Prostate gland (tissue), 2 donors: ENCODE measurements at regions not wholly inside any gene's neighbourhood (a gene's known extent, or its start where the extent isn't known, plus 50 kb on each side); places are given as distances from the start of the nearest gene placed in this dataset.

Experiments used
- POLR2A ChIP-seq: fragments of 450-650 bp; IDR thresholded peaks from one replicate; pipeline ENCODE4 v1.6.1; 2016; ENCODE audit warnings: antibody characterized with exemption, mild to moderate bottlenecking
- POLR2AphosphoS5 ChIP-seq: sonication (generic); formaldehyde crosslinking; IDR thresholded peaks from one replicate; pipeline ENCODE4 v1.6.1; 2017; ENCODE audit warnings: antibody characterized with exemption
- TF ChIP-seq, protein P1 (sequence below), 4 experiments: fragments of 200-600 bp in 2 of 4; fragments of 450-650 bp in 2 of 4; sonication (generic) in 2 of 4; IDR thresholded peaks; 1 replicate in 3 of 4; 2 replicates in 1 of 4; pipeline ENCODE4 v1.5.1; 2016 to 2019; ENCODE audit warnings: antibody characterized with exemption in 4 of 4, mild to moderate bottlenecking in 2 of 4, moderate library complexity in 2 of 4

DNA sequence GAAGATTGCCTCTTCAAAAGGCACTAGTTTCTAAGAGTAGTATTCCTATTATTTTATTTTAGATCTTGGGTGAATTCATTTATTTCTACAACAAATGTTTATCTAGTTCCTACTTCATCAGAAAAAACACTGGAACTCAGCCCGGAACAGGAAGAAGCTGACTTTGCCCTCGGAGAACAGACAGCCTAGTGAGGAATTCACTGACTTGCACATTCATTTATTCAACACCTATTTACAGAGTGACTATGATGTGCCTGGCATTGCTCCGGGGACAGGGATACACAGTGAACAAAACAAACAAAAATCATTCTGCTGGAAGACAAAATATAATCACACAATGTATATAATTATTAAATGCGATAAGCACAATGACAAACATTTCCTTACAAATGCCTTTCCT lies 54.4 kb upstream of the SDK1 start:
- no peak for TF ChIP-seq POLR2AphosphoS5
- no peak for TF ChIP-seq POLR2A
- TF ChIP-seq, protein P1, sequence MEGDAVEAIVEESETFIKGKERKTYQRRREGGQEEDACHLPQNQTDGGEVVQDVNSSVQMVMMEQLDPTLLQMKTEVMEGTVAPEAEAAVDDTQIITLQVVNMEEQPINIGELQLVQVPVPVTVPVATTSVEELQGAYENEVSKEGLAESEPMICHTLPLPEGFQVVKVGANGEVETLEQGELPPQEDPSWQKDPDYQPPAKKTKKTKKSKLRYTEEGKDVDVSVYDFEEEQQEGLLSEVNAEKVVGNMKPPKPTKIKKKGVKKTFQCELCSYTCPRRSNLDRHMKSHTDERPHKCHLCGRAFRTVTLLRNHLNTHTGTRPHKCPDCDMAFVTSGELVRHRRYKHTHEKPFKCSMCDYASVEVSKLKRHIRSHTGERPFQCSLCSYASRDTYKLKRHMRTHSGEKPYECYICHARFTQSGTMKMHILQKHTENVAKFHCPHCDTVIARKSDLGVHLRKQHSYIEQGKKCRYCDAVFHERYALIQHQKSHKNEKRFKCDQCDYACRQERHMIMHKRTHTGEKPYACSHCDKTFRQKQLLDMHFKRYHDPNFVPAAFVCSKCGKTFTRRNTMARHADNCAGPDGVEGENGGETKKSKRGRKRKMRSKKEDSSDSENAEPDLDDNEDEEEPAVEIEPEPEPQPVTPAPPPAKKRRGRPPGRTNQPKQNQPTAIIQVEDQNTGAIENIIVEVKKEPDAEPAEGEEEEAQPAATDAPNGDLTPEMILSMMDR (IDR thresholded peaks at IDR 0.05), result no peak
